Activated B cell treated with CpG ODN at 0.5 μM for 24 hours (primary cell): ENCODE measurements at regions not wholly inside any gene's neighbourhood (a gene's known extent, or its start where the extent isn't known, plus 50 kb on each side); places are given as distances from the start of the nearest gene placed in this dataset.

Experiments
- ATAC-seq: fragments of 200-7000 bp; cut with Tn5 transposase; one replicate; pipeline ENCODE4 v1.10.0; 2021; ENCODE audit warnings: low read depth, mild to moderate bottlenecking, moderate library complexity
- CTCF ChIA-PET: fragments of 350-600 bp; sonication (Branson Sonifier 250); formaldehyde crosslinking; loops from one replicate; lab custom pipeline; 2021; ENCODE audit warnings: antibody characterized with exemption; lab: Charles Lee
- POLR2A ChIA-PET: fragments of 350-600 bp; sonication (Branson Sonifier 250); formaldehyde crosslinking; loops from one replicate; lab custom pipeline; 2021; ENCODE audit warnings: antibody characterized with exemption; lab: Charles Lee
- DNase-seq: peaks from one replicate; pipeline ENCODE4 v3.0.0; 2022
- H3K27ac Mint-ChIP-seq: one replicate; pipeline ENCODE4 v1.8.0; 2020; ENCODE audit warnings: mixed read lengths
- H3K27me3 Mint-ChIP-seq: one replicate; pipeline ENCODE4 v1.8.0; 2021; ENCODE audit warnings: mixed read lengths
- H3K36me3 Mint-ChIP-seq: one replicate; pipeline ENCODE4 v1.8.0; 2021; ENCODE audit warnings: low read depth, mixed read lengths
- H3K4me1 Mint-ChIP-seq: one replicate; pipeline ENCODE4 v1.8.0; 2021; ENCODE audit warnings: mixed read lengths
- H3K4me3 Mint-ChIP-seq: one replicate; pipeline ENCODE4 v1.8.0; 2020; ENCODE audit warnings: mild to moderate bottlenecking, mixed read lengths
- H3K9me3 Mint-ChIP-seq: one replicate; pipeline ENCODE4 v1.8.0; 2020; ENCODE audit warnings: mixed read lengths
- intact Hi-C: fragments of 100-400 bp; cut with micrococcal nuclease; formaldehyde crosslinking; loops from one replicate; pipeline ENCODE4 v1.15.1; 2024
- TF ChIP-seq, protein P1 (sequence below): fragments of 200-600 bp; IDR thresholded peaks from one replicate; pipeline ENCODE4 v1.8.0; 2022; ENCODE audit warnings: antibody characterized with exemption, mild to moderate bottlenecking

DNA sequence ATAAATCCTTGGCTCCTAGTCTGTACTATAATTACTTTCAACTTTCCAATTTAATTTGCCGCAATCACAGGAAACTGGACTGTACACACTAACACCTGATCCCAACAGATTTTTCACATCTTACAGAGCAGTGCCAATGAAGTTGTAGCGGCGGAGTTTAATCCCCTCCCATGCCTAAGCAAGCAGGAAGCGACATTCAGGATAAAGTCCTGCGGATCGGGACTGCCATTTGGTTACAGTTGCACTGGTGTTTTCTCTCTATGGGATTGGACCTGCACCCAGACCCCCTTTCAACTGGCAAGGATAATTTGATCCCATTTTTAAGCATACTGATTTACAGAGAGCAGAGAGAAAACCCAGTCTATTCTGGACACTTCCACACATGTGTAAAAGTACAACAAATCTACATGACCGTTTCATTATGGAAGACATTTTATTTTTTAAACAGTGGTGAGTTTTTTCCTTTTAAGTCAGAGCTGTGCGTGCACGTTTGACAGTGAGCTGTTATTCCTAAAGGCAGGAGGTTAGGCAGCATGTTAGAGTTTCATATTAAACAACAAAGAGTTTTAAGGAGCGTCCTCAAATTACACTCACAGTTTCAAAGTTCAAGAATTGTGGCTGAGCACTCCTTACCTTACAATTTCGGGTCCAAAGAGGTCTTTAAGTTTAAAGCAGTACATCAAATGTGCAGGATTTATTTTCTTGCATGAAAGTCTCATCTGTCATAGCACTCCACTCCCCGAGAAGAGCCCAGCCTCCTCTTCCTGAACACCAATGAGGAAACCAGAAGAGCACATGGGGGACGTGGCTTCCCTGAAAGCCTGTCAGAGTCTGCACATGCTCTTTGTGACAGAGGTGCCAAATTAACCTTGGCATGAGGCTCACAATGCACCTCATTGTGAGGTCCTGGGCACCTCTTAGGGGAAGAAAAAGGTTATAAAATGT is 141.6 kb upstream of the RFC3 start:
- intact Hi-C loops, result no loop called here
- H3K27me3 Mint-ChIP-seq, result no peaks in the 10 kb centered on the region
- no peaks in the 10 kb centered on the region for H3K9me3 Mint-ChIP-seq
- ChIA-PET CTCF (no interaction called here), POLR2A (no interaction called here)
- H3K4me3 Mint-ChIP-seq, result no peak overlapping the region
- H3K36me3 Mint-ChIP-seq, result no peaks in the 10 kb centered on the region
- no peak for DNase-seq
- H3K27ac Mint-ChIP-seq, result no peak overlapping the region
- H3K4me1 Mint-ChIP-seq, result peaks cover 12% of the 10 kb centered on the region
- TF ChIP-seq, protein P1, sequence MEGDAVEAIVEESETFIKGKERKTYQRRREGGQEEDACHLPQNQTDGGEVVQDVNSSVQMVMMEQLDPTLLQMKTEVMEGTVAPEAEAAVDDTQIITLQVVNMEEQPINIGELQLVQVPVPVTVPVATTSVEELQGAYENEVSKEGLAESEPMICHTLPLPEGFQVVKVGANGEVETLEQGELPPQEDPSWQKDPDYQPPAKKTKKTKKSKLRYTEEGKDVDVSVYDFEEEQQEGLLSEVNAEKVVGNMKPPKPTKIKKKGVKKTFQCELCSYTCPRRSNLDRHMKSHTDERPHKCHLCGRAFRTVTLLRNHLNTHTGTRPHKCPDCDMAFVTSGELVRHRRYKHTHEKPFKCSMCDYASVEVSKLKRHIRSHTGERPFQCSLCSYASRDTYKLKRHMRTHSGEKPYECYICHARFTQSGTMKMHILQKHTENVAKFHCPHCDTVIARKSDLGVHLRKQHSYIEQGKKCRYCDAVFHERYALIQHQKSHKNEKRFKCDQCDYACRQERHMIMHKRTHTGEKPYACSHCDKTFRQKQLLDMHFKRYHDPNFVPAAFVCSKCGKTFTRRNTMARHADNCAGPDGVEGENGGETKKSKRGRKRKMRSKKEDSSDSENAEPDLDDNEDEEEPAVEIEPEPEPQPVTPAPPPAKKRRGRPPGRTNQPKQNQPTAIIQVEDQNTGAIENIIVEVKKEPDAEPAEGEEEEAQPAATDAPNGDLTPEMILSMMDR, result no peak
- no peak for ATAC-seq

DNA sequence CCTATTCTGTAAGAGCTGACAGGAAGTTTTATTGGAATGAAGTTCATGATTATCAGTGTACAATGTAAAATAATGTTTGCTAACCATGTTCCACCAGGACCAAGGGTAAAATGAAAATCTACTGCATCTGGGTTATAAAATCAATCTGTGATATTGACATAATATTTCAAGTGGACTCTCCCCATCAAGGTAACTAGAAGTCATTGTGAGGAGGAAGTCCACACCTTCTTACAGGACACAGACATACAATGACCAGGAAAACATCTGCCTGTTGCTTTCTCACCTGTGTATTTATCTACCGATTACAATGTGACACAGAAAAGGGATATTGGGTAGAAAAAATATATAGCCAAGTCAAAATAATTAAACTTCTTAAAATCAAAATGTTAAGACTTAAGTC is 140.7 kb upstream of the RFC3 start:
- POLR2A ChIA-PET, result no interaction called here
- intact Hi-C loops, result no loop called here
- DNase-seq, result no peak
- TF ChIP-seq, protein P1, result no peak
- no peak overlapping the region for H3K27ac Mint-ChIP-seq
- H3K36me3 Mint-ChIP-seq, result no peaks in the 10 kb centered on the region
- H3K9me3 Mint-ChIP-seq, result no peaks in the 10 kb centered on the region
- CTCF ChIA-PET, result no interaction called here
- H3K27me3 Mint-ChIP-seq, result no peaks in the 10 kb centered on the region
- peaks cover 12% of the 10 kb centered on the region for H3K4me1 Mint-ChIP-seq
- no peak for ATAC-seq
- H3K4me3 Mint-ChIP-seq, result no peak overlapping the region

- no peak for ATAC-seq
- Mint-ChIP-seq H3K27ac (no peak overlapping the region), H3K4me1 (peaks cover 12% of the 10 kb centered on the region), H3K36me3 (no peaks in the 10 kb centered on the region), H3K9me3 (no peaks in the 10 kb centered on the region), H3K27me3 (no peaks in the 10 kb centered on the region), H3K4me3 (no peak overlapping the region)
- no peak for DNase-seq
- intact Hi-C loops, result loop anchor here (2.0 kb wide), 1 partner anchor 51 kb away; no protein-coding TSS in a partner anchor
- ChIA-PET CTCF (no interaction called here), POLR2A (interaction anchor here (2.0 kb wide), 1 partner anchor 135 kb away, joined by 12 read pairs; no protein-coding TSS in a partner anchor)
- TF ChIP-seq, protein P1, result no peak
These were observed 139.9 kb upstream of the RFC3 start for GRCh38 chr13:33678084-33678483.

DNA sequence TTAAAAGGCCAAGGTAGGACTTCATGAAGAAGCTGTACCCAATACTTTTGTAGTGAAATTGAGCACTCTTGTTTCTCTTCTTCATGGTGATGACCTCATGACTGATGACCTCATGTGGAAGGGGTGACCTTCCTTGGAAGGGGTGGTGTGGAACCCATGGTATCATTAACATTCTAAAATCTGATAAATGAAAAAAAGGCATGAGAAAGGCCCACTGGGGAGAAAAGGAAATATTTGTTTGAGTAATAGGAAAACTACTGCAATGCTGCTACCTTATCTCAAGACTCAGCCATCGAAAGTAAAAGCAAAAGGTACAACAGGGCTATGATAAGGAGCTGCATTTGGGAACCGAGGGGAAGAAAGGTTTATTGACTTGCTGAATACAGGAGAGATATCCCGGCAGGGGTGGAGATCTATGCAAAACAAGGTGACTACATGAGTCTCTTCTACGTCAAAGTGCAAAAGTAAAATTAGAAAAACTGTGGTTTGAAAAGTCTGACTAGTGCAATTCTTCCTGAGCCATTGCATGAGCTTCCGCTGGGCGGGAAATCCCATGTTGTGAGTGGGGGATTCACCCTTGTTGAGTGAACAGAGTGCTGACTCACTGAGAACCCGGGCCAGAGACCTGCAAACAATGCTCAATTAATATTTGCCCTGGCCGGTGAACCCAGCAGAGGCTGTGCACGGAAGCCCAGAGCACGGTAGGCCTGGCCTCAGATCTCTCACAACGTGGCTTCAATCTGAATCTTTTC is 138.9 kb upstream of the RFC3 start:
- no peaks in the 10 kb centered on the region for H3K27me3 Mint-ChIP-seq
- TF ChIP-seq, protein P1, result no peak
- ChIA-PET POLR2A (interaction anchor here (2.0 kb wide), 1 partner anchor 136 kb away, joined by 12 read pairs; no protein-coding TSS in a partner anchor), CTCF (no interaction called here)
- H3K9me3 Mint-ChIP-seq, result no peaks in the 10 kb centered on the region
- no peaks in the 10 kb centered on the region for H3K36me3 Mint-ChIP-seq
- H3K4me3 Mint-ChIP-seq, result peak overlapping the region; percentile 74
- DNase-seq (peak; percentile 45), ATAC-seq (peak; percentile 94)
- peak overlapping the region; percentile 74 for H3K27ac Mint-ChIP-seq
- intact Hi-C loops, result loop anchor here (1.0 to 2.0 kb wide), 3 partner anchors 50 to 139 kb away; partner anchors contain the start of gene RFC3
- H3K4me1 Mint-ChIP-seq, result peaks cover 12% of the 10 kb centered on the region

GRCh38 chr13:33679658-33680012 is 138.3 kb upstream of the RFC3 start:
- H3K27me3 Mint-ChIP-seq, result no peaks in the 10 kb centered on the region
- DNase-seq (no peak), ATAC-seq (no peak)
- CTCF ChIA-PET, result no interaction called here
- peak overlapping the region; percentile 74 for H3K27ac Mint-ChIP-seq
- intact Hi-C loops, result loop anchor here (1.0 to 2.0 kb wide), 3 partner anchors 49 to 139 kb away; partner anchors contain the start of gene RFC3
- peaks cover 12% of the 10 kb centered on the region for H3K4me1 Mint-ChIP-seq
- H3K9me3 Mint-ChIP-seq, result no peaks in the 10 kb centered on the region
- TF ChIP-seq, protein P1, result no peak
- H3K36me3 Mint-ChIP-seq, result no peaks in the 10 kb centered on the region
- POLR2A ChIA-PET, result interaction anchor here (2.0 kb wide), 1 partner anchor 137 kb away, joined by 12 read pairs; no protein-coding TSS in a partner anchor
- peak overlapping the region; percentile 74 for H3K4me3 Mint-ChIP-seq
